Common myeloid progenitor, CD34-positive (primary cell): ENCODE measurements at regions not wholly inside any gene's neighbourhood (a gene's known extent, or its start where the extent isn't known, plus 50 kb on each side); places are given as distances from the start of the nearest gene placed in this dataset.

Experiments
- CTCF ChIA-PET: fragments of 350-600 bp; sonication (Branson Sonifier 250); formaldehyde crosslinking; loops from one replicate; lab custom pipeline; 2021; ENCODE audit warnings: antibody characterized with exemption; lab: Charles Lee
- POLR2A ChIA-PET: fragments of 350-600 bp; sonication (Branson Sonifier 250); formaldehyde crosslinking; loops from one replicate; lab custom pipeline; 2021; ENCODE audit warnings: antibody characterized with exemption; lab: Charles Lee
- DNase-seq, 3 donors: peaks; one replicate each; pipeline versions ENCODE4 v3.0.0 to v3.0.0-alpha.2; 2013
- H3K27ac ChIP-seq, 2 experiments: 1 replicate in 1 of 2; 2 replicates in 1 of 2; pipeline ENCODE4 v1.7.0; 2013; ENCODE audit warnings: inconsistent platforms in 2 of 2, low read length in 2 of 2, mild to moderate bottlenecking in 2 of 2, low read depth in 1 of 2, moderate library complexity in 1 of 2; ENCODE audit not compliant: severe bottlenecking in 2 of 2, insufficient read depth in 1 of 2, poor library complexity in 1 of 2
- H3K27me3 ChIP-seq, 5 experiments: replicated peaks in 2 of 5; 1 replicate in 3 of 5; 2 replicates in 2 of 5; pipeline versions ENCODE4 v1.6.1 to v1.7.0; 2013; ENCODE audit warnings: low read length in 4 of 5, mild to moderate bottlenecking in 2 of 5, moderate library complexity in 2 of 5, inconsistent platforms in 1 of 5; ENCODE audit not compliant: insufficient read depth in 5 of 5, control insufficient read depth in 4 of 5
- H3K36me3 ChIP-seq, 4 experiments: 1 replicate in 2 of 4; 2 replicates in 2 of 4; pipeline versions ENCODE4 v1.6.1 to v1.7.0; 2013; ENCODE audit warnings: low read length in 3 of 4, control low read depth in 1 of 4, mild to moderate bottlenecking in 1 of 4; ENCODE audit not compliant: control insufficient read depth in 4 of 4, insufficient read depth in 4 of 4
- H3K4me1 ChIP-seq, 4 experiments: 1 replicate in 3 of 4; 2 replicates in 1 of 4; pipeline versions ENCODE4 v1.6.1 to v1.7.1; 2013; ENCODE audit warnings: low read length in 3 of 4, mild to moderate bottlenecking in 3 of 4, control low read depth in 1 of 4, inconsistent platforms in 1 of 4, moderate library complexity in 1 of 4; ENCODE audit not compliant: control insufficient read depth in 4 of 4, insufficient read depth in 4 of 4; ENCODE audit errors: control extremely low read depth in 1 of 4
- H3K4me3 ChIP-seq, 7 experiments: 1 replicate in 4 of 7; 2 replicates in 3 of 7; pipeline versions ENCODE4 v1.5.1 to v1.7.0; 2013; ENCODE audit warnings: mild to moderate bottlenecking in 7 of 7, low read length in 6 of 7, moderate library complexity in 6 of 7, inconsistent platforms in 2 of 7, low read depth in 2 of 7, control low read depth in 1 of 7; ENCODE audit not compliant: insufficient read depth in 4 of 7, control insufficient read depth in 1 of 7; ENCODE audit errors: extremely low read depth in 1 of 7
- H3K9me3 ChIP-seq, 5 experiments: 1 replicate in 4 of 5; 2 replicates in 1 of 5; pipeline versions ENCODE4 v1.6.1 to v1.7.1; 2013; ENCODE audit warnings: low read length in 4 of 5, mild to moderate bottlenecking in 2 of 5, inconsistent platforms in 1 of 5, low read depth in 1 of 5, moderate library complexity in 1 of 5; ENCODE audit not compliant: control insufficient read depth in 4 of 5, insufficient read depth in 2 of 5; ENCODE audit errors: control extremely low read depth in 1 of 5
- WGBS: methylation state at CpG from one replicate; pipeline ENCODE4 v1.1.5; 2013; ENCODE audit not compliant: insufficient coverage; 5-methylcytosine and 5-hydroxymethylcytosine counted together

DNA sequence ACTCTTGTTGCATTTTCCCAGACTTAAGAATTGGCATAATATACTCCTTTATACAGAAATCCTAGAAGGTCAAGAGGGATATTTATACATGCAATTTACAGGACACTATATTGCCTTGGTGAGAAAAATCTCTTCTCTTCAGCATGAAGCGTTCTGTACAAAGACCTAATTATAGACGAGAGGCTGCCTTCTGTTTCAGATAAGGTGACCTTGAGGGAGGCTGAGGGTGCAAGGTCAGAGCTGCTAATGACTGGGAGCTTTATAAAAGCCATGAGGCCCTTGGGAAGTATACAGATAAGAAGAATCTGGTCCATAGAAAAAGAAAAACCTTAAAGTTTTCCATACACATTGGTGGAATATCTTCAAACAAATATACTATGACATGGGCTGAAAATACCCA lies 156.3 kb upstream of the SOX9 start:
- Histone ChIP-seq H3K4me3 (no peak overlapping the region), H3K27me3 (no peaks in the 10 kb centered on the region), H3K36me3 (no peaks in the 10 kb centered on the region), H3K9me3 (no peaks in the 10 kb centered on the region), H3K4me1 (no peaks in the 10 kb centered on the region), H3K27ac (no peak overlapping the region)
- POLR2A ChIA-PET = no interaction called here
- no peak for DNase-seq
- WGBS = 94% methylated on average over 2 of the region's 2 CpGs
- CTCF ChIA-PET = no interaction called here

DNA sequence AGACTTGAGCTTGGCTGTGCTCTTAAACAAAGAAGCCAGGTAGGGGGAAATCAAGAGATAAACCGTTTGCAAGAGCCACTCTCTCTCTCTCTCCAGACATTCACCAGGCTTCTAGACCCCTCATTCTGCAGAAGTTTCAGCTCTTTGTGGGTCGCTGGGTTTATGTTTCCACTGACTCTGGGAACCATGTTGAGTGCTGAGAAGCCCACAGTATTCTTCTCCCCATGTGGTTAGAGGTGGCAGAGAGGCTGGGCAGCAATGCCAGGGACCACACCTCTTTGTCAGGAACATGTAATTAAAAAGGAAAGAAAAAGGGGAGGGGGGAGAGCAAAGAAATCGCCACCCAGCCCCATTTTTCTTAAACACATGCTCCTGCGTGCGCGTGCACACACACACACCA lies 154.8 kb upstream of the SOX9 start:
- Histone ChIP-seq H3K4me3 (no peak overlapping the region), H3K4me1 (no peaks in the 10 kb centered on the region), H3K27me3 (no peaks in the 10 kb centered on the region), H3K9me3 (no peaks in the 10 kb centered on the region), H3K36me3 (no peaks in the 10 kb centered on the region), H3K27ac (no peak overlapping the region)
- WGBS = 75% methylated on average over 4 of the region's 6 CpGs
- no peak for DNase-seq
- ChIA-PET CTCF (no interaction called here), POLR2A (no interaction called here)

GRCh38 chr17:71966459-71967313 lies 154.1 kb upstream of the SOX9 start:
- no peak for DNase-seq
- Histone ChIP-seq H3K36me3 (no peaks in the 10 kb centered on the region), H3K9me3 (no peaks in the 10 kb centered on the region), H3K4me3 (no peak overlapping the region), H3K4me1 (no peaks in the 10 kb centered on the region), H3K27ac (no peak overlapping the region), H3K27me3 (no peaks in the 10 kb centered on the region)
- POLR2A ChIA-PET = no interaction called here
- WGBS = 95% methylated on average over 11 of the region's 13 CpGs
- CTCF ChIA-PET = no interaction called here

GRCh38 chr17:71969500-71969899 lies 151.3 kb upstream of the SOX9 start:
- H3K27ac ChIP-seq = no peak overlapping the region
- DNase-seq = no peak
- no peaks in the 10 kb centered on the region for H3K9me3 ChIP-seq
- H3K36me3 ChIP-seq = no peaks in the 10 kb centered on the region
- no peaks in the 10 kb centered on the region for H3K4me1 ChIP-seq
- H3K27me3 ChIP-seq = no peaks in the 10 kb centered on the region
- H3K4me3 ChIP-seq = no peak overlapping the region
- ChIA-PET POLR2A (no interaction called here), CTCF (no interaction called here)

DNA sequence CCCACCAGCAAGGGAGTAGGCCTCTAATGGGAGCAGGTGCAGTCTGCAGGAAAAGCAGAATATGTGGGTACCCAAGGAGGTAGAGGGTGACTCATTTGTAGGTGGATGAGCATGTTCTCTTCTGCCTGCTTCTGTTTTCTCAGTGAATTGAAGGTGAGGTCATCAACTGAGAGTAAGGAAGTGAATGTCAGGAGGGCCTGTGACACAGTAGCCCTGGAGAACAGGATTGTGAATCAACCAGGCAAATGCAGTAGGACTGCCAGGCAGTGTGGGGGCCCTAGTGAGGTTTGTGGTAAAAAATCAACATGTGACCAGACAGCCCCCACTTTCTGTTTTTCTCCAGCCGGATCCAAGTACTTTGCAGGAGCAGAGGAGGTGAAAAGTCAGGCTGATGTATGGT lies 150.5 kb upstream of the SOX9 start:
- no peaks in the 10 kb centered on the region for H3K9me3 ChIP-seq
- WGBS = 83% methylated on average over 1 of the region's 1 CpG
- H3K4me1 ChIP-seq = peaks cover 0 to 1% (median 0%) of the 10 kb centered on the region in 4 experiments
- H3K27ac ChIP-seq = no peak overlapping the region
- H3K36me3 ChIP-seq = no peaks in the 10 kb centered on the region
- POLR2A ChIA-PET = no interaction called here
- no peak overlapping the region for H3K4me3 ChIP-seq
- CTCF ChIA-PET = no interaction called here
- H3K27me3 ChIP-seq = no peaks in the 10 kb centered on the region
- no peak for DNase-seq

DNA sequence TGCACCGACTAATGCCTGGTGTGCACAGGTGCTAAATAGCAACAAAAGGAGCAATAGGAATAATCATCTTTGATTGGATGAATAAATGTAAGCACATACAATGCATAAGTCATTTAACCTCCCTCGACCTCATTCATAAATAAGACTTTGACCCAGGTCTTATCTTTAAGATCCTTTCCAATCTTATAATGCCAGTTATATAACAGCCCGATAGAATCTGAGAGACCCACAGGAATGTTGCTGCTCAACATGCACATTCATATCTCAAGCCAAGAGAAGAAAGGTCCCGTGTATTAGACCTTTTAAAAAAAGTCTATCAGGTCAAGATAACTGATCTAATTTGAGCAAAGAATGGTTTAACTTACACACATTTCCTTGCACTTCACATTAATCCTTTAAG lies 146.8 kb upstream of the SOX9 start:
- 100% methylated on average over 1 of the region's 4 CpGs for whole genome bisulfite sequencing
- peaks cover 0 to 3% (median 0%) of the 10 kb centered on the region in 5 experiments for H3K27me3 ChIP-seq
- CTCF ChIA-PET = no interaction called here
- H3K36me3 ChIP-seq = no peaks in the 10 kb centered on the region
- H3K4me1 ChIP-seq = peaks cover 0 to 3% (median 0%) of the 10 kb centered on the region in 4 experiments
- POLR2A ChIA-PET = no interaction called here
- no peaks in the 10 kb centered on the region for H3K9me3 ChIP-seq
- no peak overlapping the region for H3K4me3 ChIP-seq
- DNase-seq = no peak
- no peak overlapping the region for H3K27ac ChIP-seq

GRCh38 chr17:71975331-71975801 lies 145.5 kb upstream of the SOX9 start:
- ChIA-PET CTCF (no interaction called here), POLR2A (no interaction called here)
- Histone ChIP-seq H3K27ac (no peak overlapping the region), H3K4me3 (peak overlapping the region in 1 of 7 experiments; percentile 4), H3K4me1 (peaks cover 0 to 3% (median 0%) of the 10 kb centered on the region in 4 experiments), H3K27me3 (peaks cover 0 to 3% (median 0%) of the 10 kb centered on the region in 5 experiments), H3K9me3 (no peaks in the 10 kb centered on the region), H3K36me3 (no peaks in the 10 kb centered on the region)
- DNase-seq = no peak
- 24% methylated on average over 13 of the region's 13 CpGs for WGBS
